Breast epithelium (tissue), 4 donors: ENCODE measurements at regions not wholly inside any gene's neighbourhood (a gene's known extent, or its start where the extent isn't known, plus 50 kb on each side); places are given as distances from the start of the nearest gene placed in this dataset.

Experiments
- DNase-seq, 2 donors: peaks; one replicate each; pipeline ENCODE4 v3.0.0-alpha.2; 2019; ENCODE audit warnings: low spot score in 2 of 2
- H3K27ac ChIP-seq, 2 donors: fragments of 200-600 bp; sonication (generic) in 1 of 2; one replicate each; pipeline ENCODE4 v1.5.1; 2016 to 2019; ENCODE audit warnings: mild to moderate bottlenecking in 1 of 2
- H3K27me3 ChIP-seq, 2 donors: fragments of 200-600 bp; sonication (generic) in 1 of 2; one replicate each; pipeline versions ENCODE4 v1.5.1 to v1.6.0; 2017 to 2019; ENCODE audit warnings: control low read depth in 1 of 2, mild to moderate bottlenecking in 1 of 2
- H3K36me3 ChIP-seq: fragments of 200-600 bp; one replicate; pipeline ENCODE4 v1.5.1; 2019
- H3K4me1 ChIP-seq, 2 donors: fragments of 200-600 bp; sonication (generic); one replicate each; pipeline ENCODE4 v1.5.1; 2016 to 2019; ENCODE audit warnings: control low read depth in 1 of 2
- H3K4me3 ChIP-seq, 3 donors: fragments of 200-600 bp; sonication (generic); 1 replicate in 2 of 3; 2 replicates in 1 of 3; pipeline ENCODE4 v1.5.1; 2016 to 2019; ENCODE audit warnings: mild to moderate bottlenecking in 3 of 3, moderate library complexity in 2 of 3
- H3K9me3 ChIP-seq, 2 donors: fragments of 200-600 bp; sonication (generic) in 1 of 2; one replicate each; pipeline ENCODE4 v1.5.1; 2016 to 2019; ENCODE audit warnings: control low read depth in 1 of 2
- CTCF ChIP-seq, 3 donors: fragments of 450-650 bp; IDR thresholded peaks; one replicate each; pipeline ENCODE4 v1.5.1; 2016 to 2017; ENCODE audit warnings: antibody characterized with exemption in 3 of 3, mild to moderate bottlenecking in 3 of 3, moderate library complexity in 3 of 3
- POLR2A ChIP-seq: fragments of 450-650 bp; IDR thresholded peaks from one replicate; pipeline ENCODE4 v1.6.1; 2016; ENCODE audit warnings: antibody characterized with exemption, mild to moderate bottlenecking, moderate library complexity
- POLR2AphosphoS5 ChIP-seq, 3 donors: sonication (generic); formaldehyde crosslinking; IDR thresholded peaks; one replicate each; pipeline ENCODE4 v1.6.1; 2017; ENCODE audit warnings: antibody characterized with exemption in 3 of 3
- intact Hi-C: fragments of 100-400 bp; cut with DNase I; formaldehyde crosslinking; loops from one replicate; pipeline ENCODE4 v1.15.1; 2023; ENCODE audit warnings: low total_unique reads

- no peaks in the 10 kb centered on the region for H3K9me3 ChIP-seq
- H3K4me3 ChIP-seq = no peak overlapping the region
- intact Hi-C loops = no loop called here
- no peaks in the 10 kb centered on the region for H3K36me3 ChIP-seq
- H3K4me1 ChIP-seq = no peaks in the 10 kb centered on the region
- H3K27me3 ChIP-seq = no peaks in the 10 kb centered on the region
- DNase-seq = no peak
- H3K27ac ChIP-seq = no peak overlapping the region
- TF ChIP-seq CTCF (IDR thresholded peaks at IDR 0.05) = no peak
These were observed 75.4 kb upstream of the HDAC9 start for GRCh38 chr7:18420108-18420507.

- H3K4me1 ChIP-seq = no peaks in the 10 kb centered on the region
- H3K27me3 ChIP-seq = no peaks in the 10 kb centered on the region
- intact Hi-C loops = no loop called here
- no peak overlapping the region for H3K4me3 ChIP-seq
- no peak for DNase-seq
- no peak for TF ChIP-seq CTCF (IDR thresholded peaks at IDR 0.05)
- TF ChIP-seq POLR2A = no peak
- TF ChIP-seq POLR2AphosphoS5 (IDR thresholded peaks at IDR 0.05) = no peak
- no peak overlapping the region for H3K27ac ChIP-seq
- no peaks in the 10 kb centered on the region for H3K9me3 ChIP-seq
- H3K36me3 ChIP-seq = no peaks in the 10 kb centered on the region
These were observed 74.8 kb upstream of the HDAC9 start for GRCh38 chr7:18420748-18421147.

GRCh38 chr7:18421297-18422002, 74.1 kb upstream of the HDAC9 start:
- TF ChIP-seq POLR2AphosphoS5 (IDR thresholded peaks at IDR 0.05) = no peak
- no peak for TF ChIP-seq POLR2A
- TF ChIP-seq CTCF (IDR thresholded peaks at IDR 0.05) = no peak
- no peak overlapping the region for H3K27ac ChIP-seq
- no peaks in the 10 kb centered on the region for H3K9me3 ChIP-seq
- no peaks in the 10 kb centered on the region for H3K36me3 ChIP-seq
- no peak overlapping the region for H3K4me3 ChIP-seq
- no peaks in the 10 kb centered on the region for H3K4me1 ChIP-seq
- no peak for DNase-seq
- intact Hi-C loops = no loop called here
- H3K27me3 ChIP-seq = no peaks in the 10 kb centered on the region

- no peaks in the 10 kb centered on the region for H3K36me3 ChIP-seq
- DNase-seq = no peak
- no peaks in the 10 kb centered on the region for H3K27me3 ChIP-seq
- H3K4me3 ChIP-seq = no peak overlapping the region
- H3K9me3 ChIP-seq = no peaks in the 10 kb centered on the region
- no peak for TF ChIP-seq CTCF (IDR thresholded peaks at IDR 0.05)
- TF ChIP-seq POLR2A = no peak
- no peak for TF ChIP-seq POLR2AphosphoS5 (IDR thresholded peaks at IDR 0.05)
- H3K4me1 ChIP-seq = no peaks in the 10 kb centered on the region
- intact Hi-C loops = no loop called here
- no peak overlapping the region for H3K27ac ChIP-seq
These were observed 70.3 kb upstream of the HDAC9 start for GRCh38 chr7:18425227-18425626.

GRCh38 chr7:18425838-18426445, 69.6 kb upstream of the HDAC9 start:
- H3K36me3 ChIP-seq = no peaks in the 10 kb centered on the region
- H3K4me1 ChIP-seq = no peaks in the 10 kb centered on the region
- H3K9me3 ChIP-seq = no peaks in the 10 kb centered on the region
- no peaks in the 10 kb centered on the region for H3K27me3 ChIP-seq
- intact Hi-C loops = no loop called here
- no peak for DNase-seq
- no peak overlapping the region for H3K27ac ChIP-seq
- no peak overlapping the region for H3K4me3 ChIP-seq
- no peak for TF ChIP-seq CTCF (IDR thresholded peaks at IDR 0.05)
- no peak for TF ChIP-seq POLR2AphosphoS5 (IDR thresholded peaks at IDR 0.05)
- TF ChIP-seq POLR2A = no peak
